T follicular helper cell (primary cell): ENCODE measurements at regions not wholly inside any gene's neighbourhood (a gene's known extent, or its start where the extent isn't known, plus 50 kb on each side); places are given as distances from the start of the nearest gene placed in this dataset.
"Not testable (repeated sequence)": the region's sequence is repeated elsewhere in the genome, so short reads cannot be mapped to it uniquely, and the experiment has no call there.

Experiments
- DNase-seq: peaks from one replicate; pipeline ENCODE4 v3.0.0-alpha.2; 2020; ENCODE audit warnings: low read depth

DNA sequence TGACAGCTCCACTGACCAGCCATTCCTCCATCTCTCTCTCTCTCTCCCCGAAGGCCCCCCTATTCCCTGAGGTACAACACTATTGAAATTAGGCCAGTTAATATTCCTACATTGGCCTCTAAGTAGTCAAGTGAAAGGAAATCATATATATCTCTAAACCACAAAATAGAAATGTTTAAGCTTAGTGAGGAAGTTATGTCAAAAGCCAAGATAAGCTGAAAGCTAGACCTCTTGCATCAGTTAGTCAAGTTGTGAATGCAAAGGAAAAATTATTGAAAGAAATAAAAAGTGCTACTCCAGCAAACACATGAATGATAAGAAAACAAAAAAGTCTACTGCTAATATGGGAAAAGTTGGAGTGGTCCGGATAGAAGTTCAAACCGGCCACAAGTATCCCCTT, 301.3 kb upstream of the RBMS1 start:
- DNase-seq = no peak

GRCh38 chr2:160803881-160804280, 310.3 kb upstream of the RBMS1 start:
- no peak for DNase-seq

DNA sequence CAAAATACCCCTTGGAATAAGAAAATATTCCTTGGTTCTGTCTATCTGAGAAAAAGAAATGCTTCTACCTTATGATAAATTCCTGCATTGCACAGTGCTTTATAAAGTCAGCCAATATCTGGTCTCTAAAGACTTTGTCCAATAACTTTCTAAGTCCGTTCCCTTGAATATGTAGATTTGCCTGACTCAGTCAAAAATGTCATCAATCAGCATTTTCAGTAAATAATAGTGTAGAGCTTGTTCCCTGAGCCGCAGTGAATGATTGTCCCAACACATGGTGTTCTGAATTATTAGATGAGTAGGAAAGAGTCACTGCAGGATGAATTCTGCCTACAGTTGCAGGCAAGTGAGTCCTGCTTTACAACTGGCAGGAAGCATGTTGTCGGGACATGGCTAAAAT, 316.8 kb upstream of the RBMS1 start:
- no peak for DNase-seq

DNA sequence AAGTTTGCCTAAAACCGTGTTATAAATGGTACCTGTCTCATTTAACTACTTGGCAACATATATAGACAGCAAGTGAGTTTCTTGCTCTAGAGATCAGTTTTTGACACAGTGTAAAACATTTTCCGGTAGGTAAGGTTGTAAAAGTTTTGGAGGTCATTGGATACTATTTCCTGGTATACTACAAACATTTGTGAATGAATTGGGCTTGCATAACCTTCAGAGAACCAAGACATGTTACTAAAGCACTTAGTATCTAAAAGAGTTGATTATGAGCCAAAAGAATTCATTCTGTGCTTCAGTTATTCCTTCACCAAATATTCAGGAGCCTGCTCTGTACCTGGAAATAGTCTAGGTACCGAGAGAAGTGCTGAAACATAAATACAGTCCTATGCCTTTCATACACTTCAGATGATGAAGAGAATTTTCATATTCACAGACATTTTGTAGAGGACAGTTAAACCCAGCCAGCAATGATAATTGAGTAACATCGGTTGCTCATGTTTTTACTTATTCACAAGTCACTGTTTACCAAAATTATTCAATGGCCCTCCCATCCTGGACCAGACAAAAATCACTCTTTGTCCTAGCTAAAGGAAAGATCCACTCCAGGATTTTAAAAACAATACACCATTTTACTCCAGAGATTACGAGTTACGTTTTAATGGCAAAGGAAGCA, 319.4 kb upstream of the RBMS1 start:
- DNase-seq = no peak

- no peak for DNase-seq
Observed at GRCh38 chr2:160813506-160813858, 319.9 kb upstream of the RBMS1 start.

DNA sequence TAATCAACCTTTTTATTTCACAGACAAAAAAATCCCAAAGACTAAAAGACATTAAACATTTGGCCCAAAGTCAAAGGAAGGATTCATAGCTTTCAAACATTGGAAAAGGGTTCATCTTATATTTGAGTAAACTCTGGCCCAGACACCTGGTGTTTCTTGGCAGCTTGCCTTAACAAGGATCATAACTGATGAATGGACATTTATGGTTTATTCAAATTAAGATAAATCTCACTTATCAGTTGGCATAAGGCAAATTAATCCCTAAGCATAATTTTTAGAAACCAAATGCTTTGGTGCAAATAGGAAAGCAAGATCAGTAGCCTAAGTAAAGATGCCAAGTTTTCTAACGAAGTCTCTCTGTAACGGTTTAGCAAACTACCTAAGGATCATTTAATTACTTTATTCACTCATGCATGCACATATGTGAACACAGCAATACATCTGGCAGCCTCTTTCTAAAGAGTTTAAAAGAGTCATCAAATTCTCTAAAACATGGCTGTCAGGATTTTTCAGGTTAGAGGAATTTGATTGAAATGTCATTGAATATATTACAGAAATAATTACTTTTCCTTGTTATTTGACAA, 323.4 kb upstream of the RBMS1 start:
- no peak for DNase-seq

- DNase-seq = no peak
Observed at GRCh38 chr2:160820691-160821090, 327.1 kb upstream of the RBMS1 start.

DNA sequence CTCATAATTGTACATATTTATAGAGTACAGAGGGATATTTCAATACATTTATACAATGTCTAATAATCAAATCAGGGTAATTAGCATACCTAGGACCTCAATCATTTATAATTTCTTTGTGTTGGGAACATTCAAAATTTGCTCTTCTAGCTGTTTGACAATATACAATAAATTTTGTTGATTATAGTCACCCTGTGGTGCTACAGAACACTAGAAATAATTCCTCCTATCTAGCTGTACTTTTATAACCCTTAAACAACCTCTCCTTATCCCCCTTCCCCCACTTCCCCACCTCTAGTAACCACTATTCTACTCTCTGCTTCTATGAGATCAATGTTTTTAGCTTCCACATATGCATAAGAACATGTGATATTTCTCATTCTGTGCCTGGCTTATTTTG, 328.4 kb upstream of the RBMS1 start:
- DNase-seq = no peak

GRCh38 chr2:160825433-160825832, 331.8 kb upstream of the RBMS1 start:
- no peak for DNase-seq

GRCh38 chr2:160826496-160826895, 332.9 kb upstream of the RBMS1 start:
- no peak for DNase-seq

DNA sequence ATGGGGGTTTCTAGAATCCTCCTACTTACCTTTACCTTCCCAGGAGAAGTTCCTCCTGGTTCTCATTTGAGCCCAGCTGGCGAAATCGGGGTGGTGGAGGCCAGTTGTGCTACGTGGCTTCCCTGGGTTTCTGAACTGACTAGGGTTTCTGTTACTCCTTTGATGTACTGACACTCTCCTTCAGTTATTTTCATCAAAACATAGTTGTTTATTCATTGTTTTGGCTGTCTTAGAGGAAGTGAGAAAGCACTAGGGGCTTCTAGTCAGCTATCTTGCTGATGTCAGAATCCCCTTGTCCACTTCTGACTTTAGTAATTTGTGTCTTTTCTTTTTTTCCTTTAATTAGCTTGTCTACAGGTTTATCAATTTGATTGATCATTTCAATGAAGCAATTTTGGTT, 332.2 kb upstream of the TANK start:
- no peak for DNase-seq

DNA sequence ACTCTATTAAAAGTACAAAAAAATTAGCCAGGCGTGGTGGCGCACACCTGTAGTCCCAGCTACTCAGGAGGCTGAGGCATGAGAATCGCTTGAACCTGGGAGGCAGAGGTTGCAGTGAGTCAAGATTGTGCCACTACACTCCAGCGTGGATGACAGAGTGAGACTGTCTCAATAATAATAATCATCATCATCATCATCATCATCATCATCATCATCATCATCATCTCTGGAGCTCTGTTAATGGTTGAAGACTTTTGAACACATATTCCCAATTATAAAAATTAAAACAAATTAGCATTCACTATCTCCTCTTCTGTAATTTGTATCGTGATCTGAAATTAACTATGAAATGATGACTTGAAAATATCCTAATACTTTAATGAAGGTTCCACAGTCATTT, 327.8 kb upstream of the TANK start:
- not testable (repeated sequence) for DNase-seq

GRCh38 chr2:160835166-160835565, 325.1 kb upstream of the TANK start:
- no peak for DNase-seq

DNA sequence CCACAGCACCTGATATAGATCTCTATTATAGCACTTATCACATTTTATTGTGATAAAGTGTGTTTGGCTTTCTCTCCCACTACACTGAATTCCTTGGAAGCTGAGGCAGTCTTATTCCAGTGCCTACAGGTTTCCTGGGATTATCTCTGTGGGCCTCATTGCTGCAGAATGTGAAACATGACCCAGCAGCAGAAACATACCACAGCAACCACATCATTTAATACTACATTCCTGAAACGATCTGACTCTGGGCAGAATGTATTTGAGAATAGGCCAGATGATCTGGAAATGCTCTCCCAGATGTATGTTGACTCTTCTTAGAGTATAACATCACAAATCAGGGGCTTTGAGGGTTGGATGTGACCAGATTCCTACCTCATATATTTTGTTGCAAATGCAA, 323.5 kb upstream of the TANK start:
- no peak for DNase-seq

DNA sequence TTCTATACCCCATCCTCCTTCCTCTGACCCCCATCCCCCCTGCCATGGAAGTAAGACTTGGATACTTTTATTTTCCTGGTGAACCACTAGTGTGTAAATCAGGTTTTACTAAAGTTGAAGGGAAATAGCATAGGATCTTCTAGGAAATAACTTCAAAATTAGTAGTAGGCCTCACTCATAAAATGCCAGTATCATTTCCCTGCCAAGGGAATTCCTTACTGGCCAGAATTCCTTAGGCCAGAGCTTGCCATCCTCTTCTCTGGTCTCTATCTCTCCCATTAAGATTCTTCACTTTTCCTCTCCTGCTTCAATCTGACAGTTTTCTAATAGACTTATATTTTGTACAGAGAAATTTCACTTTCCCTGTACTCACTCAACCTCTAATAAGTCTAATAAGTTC, 322.8 kb upstream of the TANK start:
- DNase-seq = no peak

- no peak for DNase-seq
Observed at GRCh38 chr2:160838147-160838546, 322.1 kb upstream of the TANK start.

DNA sequence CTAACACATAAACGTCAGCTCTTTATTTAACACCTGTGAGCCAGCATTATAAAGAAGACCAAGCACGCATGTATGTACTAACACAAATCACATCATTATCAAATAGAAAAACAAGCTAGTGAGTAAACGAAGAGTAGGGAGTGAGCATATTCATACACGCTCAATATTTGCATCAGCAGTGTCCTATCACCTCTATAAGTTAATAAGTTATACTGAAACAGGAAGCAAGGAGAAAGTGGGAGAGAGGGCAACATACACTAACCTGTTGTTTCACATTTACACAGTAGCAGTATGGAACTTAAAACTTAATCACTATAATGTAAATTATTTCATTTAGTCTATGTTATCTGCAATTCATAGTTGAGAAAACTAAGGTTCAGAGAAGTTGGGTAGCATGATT, 321.5 kb upstream of the TANK start:
- DNase-seq = no peak

- no peak for DNase-seq
Observed at GRCh38 chr2:160842286-160842685, 317.9 kb upstream of the TANK start.

GRCh38 chr2:160859096-160859495, 301.1 kb upstream of the TANK start:
- no peak for DNase-seq

GRCh38 chr2:160862226-160862625, 298.0 kb upstream of the TANK start:
- DNase-seq = no peak

- no peak for DNase-seq
Observed at GRCh38 chr2:160868891-160869290, 291.3 kb upstream of the TANK start.

- DNase-seq = no peak
Observed at GRCh38 chr2:160869411-160869810, 290.8 kb upstream of the TANK start.

DNA sequence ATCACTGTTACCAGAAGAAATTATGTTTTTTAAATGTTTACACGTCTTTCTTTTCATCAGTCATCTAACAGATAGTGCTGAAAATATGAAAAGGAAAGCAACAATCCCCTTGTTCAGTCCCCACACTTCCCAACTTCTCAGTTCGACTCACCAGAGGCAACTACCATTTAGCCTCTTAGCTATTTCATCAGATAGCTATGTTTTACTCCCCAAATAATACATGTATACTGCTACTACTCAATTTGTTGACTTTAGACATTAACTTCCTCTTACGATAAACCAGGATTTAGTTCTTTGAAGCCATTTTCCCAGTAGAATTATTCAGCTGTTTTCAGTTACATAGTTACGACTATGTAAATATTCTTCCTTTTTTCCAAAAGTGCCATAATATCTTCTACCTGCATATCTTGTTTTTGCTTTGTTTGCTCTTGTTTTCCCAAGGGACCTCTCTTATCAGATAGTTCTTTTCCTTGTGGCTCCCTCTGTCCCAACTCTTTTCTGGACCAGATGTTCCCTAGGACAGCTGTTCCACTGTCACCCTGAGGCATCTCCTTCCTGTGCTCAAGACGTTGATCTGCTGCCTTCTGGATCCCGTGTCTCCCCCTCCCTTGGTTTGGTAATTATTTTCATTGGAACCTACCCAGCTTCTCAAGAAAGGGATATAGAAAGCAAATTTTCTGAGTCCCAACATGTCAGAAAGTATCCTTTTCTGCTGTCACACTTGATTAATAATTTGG, 289.3 kb upstream of the TANK start:
- no peak for DNase-seq

- DNase-seq = no peak
Observed at GRCh38 chr2:160871953-160872352, 288.3 kb upstream of the TANK start.
